WTC11 (cell line): ENCODE measurements at regions not wholly inside any gene's neighbourhood (a gene's known extent, or its start where the extent isn't known, plus 50 kb on each side); places are given as distances from the start of the nearest gene placed in this dataset.

Experiments used
- ATAC-seq: fragments of 200-7000 bp; cut with Tn5 transposase; 2 replicates; pipeline ENCODE4 v1.10.0; 2021; ENCODE audit warnings: mild to moderate bottlenecking, moderate library complexity
- CTCF ChIA-PET: fragments of 300-600 bp; sonication (Branson Sonifier 250); formaldehyde crosslinking; loops from one replicate; lab custom pipeline; 2021; ENCODE audit warnings: antibody characterized with exemption; lab: Charles Lee
- POLR2A ChIA-PET: fragments of 350-600 bp; sonication (Branson Sonifier 250); formaldehyde crosslinking; loops from one replicate; lab custom pipeline; 2021; ENCODE audit warnings: antibody characterized with exemption; lab: Charles Lee
- DNase-seq: peaks from one replicate; pipeline ENCODE4 v3.0.0; 2021; ENCODE audit warnings: low spot score
- H3K27ac Mint-ChIP-seq: 2 replicates; pipeline ENCODE4 v1.8.0; 2021; ENCODE audit warnings: mixed read lengths
- H3K27me3 Mint-ChIP-seq: 2 replicates; pipeline ENCODE4 v1.8.0; 2021; ENCODE audit warnings: low read depth, mild to moderate bottlenecking, moderate library complexity, mixed read lengths
- H3K36me3 Mint-ChIP-seq: 2 replicates; pipeline ENCODE4 v1.8.0; 2021; ENCODE audit warnings: mixed read lengths
- H3K4me1 Mint-ChIP-seq: 2 replicates; pipeline ENCODE4 v1.8.0; 2022; ENCODE audit warnings: mixed read lengths
- H3K4me3 Mint-ChIP-seq: 2 replicates; pipeline ENCODE4 v1.8.0; 2021; ENCODE audit warnings: mild to moderate bottlenecking, moderate library complexity, mixed read lengths
- H3K9me3 Mint-ChIP-seq: 2 replicates; pipeline ENCODE4 v1.8.0; 2021; ENCODE audit warnings: mixed read lengths
- CREB1 ChIP-seq: sonication (generic); formaldehyde crosslinking; IDR thresholded peaks from 2 replicates; pipeline ENCODE4 v1.8.0; 2023; ENCODE audit warnings: mild to moderate bottlenecking, missing genetic modification reagents
- EMX1 ChIP-seq: fragments of 250-450 bp; sonication (Bioruptor Pico); IDR thresholded peaks from 2 replicates; pipeline ENCODE4 v1.8.0; 2021; ENCODE audit warnings: mild to moderate bottlenecking
- ESRRA ChIP-seq: sonication (generic); formaldehyde crosslinking; IDR thresholded peaks from 2 replicates; pipeline ENCODE4 v1.8.1; 2022; ENCODE audit warnings: mild to moderate bottlenecking, missing genetic modification reagents, borderline replicate concordance
- ETV6 ChIP-seq: sonication (generic); formaldehyde crosslinking; IDR thresholded peaks from 2 replicates; pipeline ENCODE4 v1.8.1; 2022; ENCODE audit warnings: mild to moderate bottlenecking, missing genetic modification reagents
- GTF2I ChIP-seq: fragments of 250-450 bp; sonication (Bioruptor Pico); conservative IDR thresholded peaks from 2 replicates; pipeline ENCODE4 v1.4.0; 2021; ENCODE audit warnings: mild to moderate bottlenecking
- HMGXB4 ChIP-seq: sonication (generic); formaldehyde crosslinking; IDR thresholded peaks from 2 replicates; pipeline ENCODE4 v1.8.1; 2023; ENCODE audit warnings: mild to moderate bottlenecking, moderate library complexity, missing genetic modification reagents
- JAZF1 ChIP-seq: fragments of 250-450 bp; sonication (Bioruptor Pico); IDR thresholded peaks from 2 replicates; pipeline ENCODE4 v1.9.0; 2021; ENCODE audit warnings: moderate library complexity, mild to moderate bottlenecking, inconsistent platforms
- NFE2L1 ChIP-seq: sonication (generic); formaldehyde crosslinking; IDR thresholded peaks from 2 replicates; pipeline ENCODE4 v1.8.1; 2023; ENCODE audit warnings: missing genetic modification reagents
- NR1H2 ChIP-seq: sonication (generic); formaldehyde crosslinking; IDR thresholded peaks from 2 replicates; pipeline ENCODE4 v1.9.0; 2021; ENCODE audit warnings: mild to moderate bottlenecking, moderate library complexity, missing genetic modification reagents
- NR3C1 ChIP-seq: sonication (generic); formaldehyde crosslinking; conservative IDR thresholded peaks from 2 replicates; pipeline ENCODE4 v1.8.1; 2023; ENCODE audit warnings: low read depth, mild to moderate bottlenecking, missing genetic modification reagents
- RELA ChIP-seq: sonication (generic); formaldehyde crosslinking; IDR thresholded peaks from 2 replicates; pipeline ENCODE4 v1.8.1; 2022; ENCODE audit warnings: missing genetic modification reagents, mild to moderate bottlenecking, borderline replicate concordance
- RORB ChIP-seq: fragments of 250-450 bp; sonication (Bioruptor Pico); IDR thresholded peaks from 2 replicates; pipeline ENCODE4 v1.9.0; 2021; ENCODE audit warnings: mild to moderate bottlenecking
- TEAD4 ChIP-seq: sonication (generic); formaldehyde crosslinking; IDR thresholded peaks from 2 replicates; pipeline ENCODE4 v1.8.0; 2022; ENCODE audit warnings: mild to moderate bottlenecking, missing genetic modification reagents
- ZBTB21 ChIP-seq: sonication (generic); formaldehyde crosslinking; IDR thresholded peaks from 2 replicates; pipeline ENCODE4 v1.8.1; 2023; ENCODE audit warnings: mild to moderate bottlenecking, missing genetic modification reagents, borderline replicate concordance
- ZBTB43 ChIP-seq: sonication (generic); formaldehyde crosslinking; IDR thresholded peaks from 2 replicates; pipeline ENCODE4 v1.8.1; 2023; ENCODE audit warnings: mild to moderate bottlenecking, missing genetic modification reagents
- ZNF317 ChIP-seq: sonication (generic); formaldehyde crosslinking; IDR thresholded peaks from 2 replicates; pipeline ENCODE4 v1.8.1; 2023; ENCODE audit warnings: low read depth, mild to moderate bottlenecking, moderate library complexity, missing genetic modification reagents, borderline replicate concordance
- ZNF512 ChIP-seq: sonication (generic); formaldehyde crosslinking; IDR thresholded peaks from 2 replicates; pipeline ENCODE4 v1.8.1; 2022; ENCODE audit warnings: missing genetic modification reagents, borderline replicate concordance
- ZNF532 ChIP-seq: fragments of 250-450 bp; sonication (Bioruptor Pico); IDR thresholded peaks from 2 replicates; pipeline ENCODE4 v1.9.0; 2021; ENCODE audit warnings: mild to moderate bottlenecking, borderline replicate concordance
- ZNF671 ChIP-seq: fragments of 250-450 bp; sonication (Bioruptor Pico); IDR thresholded peaks from 2 replicates; pipeline ENCODE4 v1.8.0; 2021; ENCODE audit warnings: mild to moderate bottlenecking

- H3K36me3 Mint-ChIP-seq, result peaks cover 35% of the 10 kb centered on the region
- POLR2A ChIA-PET, result no interaction called here
Observed at GRCh38 chr6:61193771-61194170, 1092.3 kb downstream of the KHDRBS2 start.

GRCh38 chr6:61192610-61193009 lies 1093.4 kb downstream of the KHDRBS2 start:
- H3K4me3 Mint-ChIP-seq, result no peak overlapping the region
- CTCF ChIA-PET, result no interaction called here
- peaks cover 68% of the 10 kb centered on the region for H3K9me3 Mint-ChIP-seq

More at GRCh38 chr6:61193771-61194170, 1092.3 kb downstream of the KHDRBS2 start:
- no peak for ATAC-seq
- H3K4me3 Mint-ChIP-seq, result no peak overlapping the region
- peaks cover 67% of the 10 kb centered on the region for H3K9me3 Mint-ChIP-seq
- H3K27ac Mint-ChIP-seq, result no peak overlapping the region
- CTCF ChIA-PET, result no interaction called here
- TF ChIP-seq TEAD4 (CRISPR knock-in tag), result no peak
- no peak for TF ChIP-seq NR1H2 (CRISPR knock-in tag)
- no peak for DNase-seq
- 0 out of 2 replicates have a peak, but pooled peaks cover 3% of the 10 kb centered on the region for H3K4me1 Mint-ChIP-seq
- H3K27me3 Mint-ChIP-seq, result peaks cover 2% of the 10 kb centered on the region; the same call in 1 of the 2 replicates

GRCh38 chr6:61168878-61169277 lies 1117.1 kb downstream of the KHDRBS2 start:
- Mint-ChIP-seq H3K27ac (no peak overlapping the region), H3K36me3 (peaks cover 8% of the 10 kb centered on the region), H3K4me3 (no peak overlapping the region), H3K9me3 (peaks cover 29% of the 10 kb centered on the region), H3K4me1 (no peaks in the 10 kb centered on the region), H3K27me3 (no peaks in the 10 kb centered on the region; the same call in 1 of the 2 replicates)
- DNase-seq, result no peak
- ChIA-PET CTCF (no interaction called here), POLR2A (no interaction called here)
- ATAC-seq, result no peak
- TF ChIP-seq GTF2I (CRISPR knock-in tag) (no peak), NR3C1 (no peak), EMX1 (CRISPR knock-in tag) (no peak), RORB (CRISPR knock-in tag) (no peak), ESRRA (no peak), ZBTB43 (no peak), ZNF317 (CRISPR knock-in tag) (no peak), ETV6 (CRISPR knock-in tag) (no peak), RELA (CRISPR knock-in tag) (no peak), ZNF671 (CRISPR knock-in tag) (no peak), NFE2L1 (CRISPR knock-in tag) (no peak), JAZF1 (no peak), CREB1 (CRISPR knock-in tag) (no peak), ZNF512 (CRISPR knock-in tag) (no peak)

More at GRCh38 chr6:61192610-61193009, 1093.4 kb downstream of the KHDRBS2 start:
- POLR2A ChIA-PET, result no interaction called here
- H3K27me3 Mint-ChIP-seq, result peaks cover under 1% of the 10 kb centered on the region; the same call in 1 of the 2 replicates
- DNase-seq (no peak), ATAC-seq (no peak)
- H3K36me3 Mint-ChIP-seq, result peaks cover 37% of the 10 kb centered on the region
- H3K27ac Mint-ChIP-seq, result no peak overlapping the region
- 0 out of 2 replicates have a peak, but pooled peaks cover 3% of the 10 kb centered on the region for H3K4me1 Mint-ChIP-seq
- TF ChIP-seq ZBTB21 (CRISPR knock-in tag) (no peak), HMGXB4 (no peak), ZNF532 (CRISPR knock-in tag) (no peak)
